ENCODE measurements at regions not wholly inside any gene's neighbourhood (a gene's known extent, or its start where the extent isn't known, plus 50 kb on each side); places are given as distances from the start of the nearest gene placed in this dataset.

- H3T11ph ChIP-seq (ENCODE audit: low read length): no peak overlapping the region
- no peak overlapping the region for H3K14ac ChIP-seq (ENCODE audit: insufficient read depth, low read length)
- no peak overlapping the region for H3K56ac ChIP-seq (ENCODE audit: insufficient read length, low read depth, low read length)
- H3K9me3 ChIP-seq (ENCODE audit: control insufficient read depth, low read depth, low read length): no peaks in the 10 kb centered on the region
- H2AFZ ChIP-seq (ENCODE audit: low read length): no peak overlapping the region
- H2BK15ac ChIP-seq (ENCODE audit: low read depth, low read length): no peak overlapping the region
- TF ChIP-seq, protein P1, sequence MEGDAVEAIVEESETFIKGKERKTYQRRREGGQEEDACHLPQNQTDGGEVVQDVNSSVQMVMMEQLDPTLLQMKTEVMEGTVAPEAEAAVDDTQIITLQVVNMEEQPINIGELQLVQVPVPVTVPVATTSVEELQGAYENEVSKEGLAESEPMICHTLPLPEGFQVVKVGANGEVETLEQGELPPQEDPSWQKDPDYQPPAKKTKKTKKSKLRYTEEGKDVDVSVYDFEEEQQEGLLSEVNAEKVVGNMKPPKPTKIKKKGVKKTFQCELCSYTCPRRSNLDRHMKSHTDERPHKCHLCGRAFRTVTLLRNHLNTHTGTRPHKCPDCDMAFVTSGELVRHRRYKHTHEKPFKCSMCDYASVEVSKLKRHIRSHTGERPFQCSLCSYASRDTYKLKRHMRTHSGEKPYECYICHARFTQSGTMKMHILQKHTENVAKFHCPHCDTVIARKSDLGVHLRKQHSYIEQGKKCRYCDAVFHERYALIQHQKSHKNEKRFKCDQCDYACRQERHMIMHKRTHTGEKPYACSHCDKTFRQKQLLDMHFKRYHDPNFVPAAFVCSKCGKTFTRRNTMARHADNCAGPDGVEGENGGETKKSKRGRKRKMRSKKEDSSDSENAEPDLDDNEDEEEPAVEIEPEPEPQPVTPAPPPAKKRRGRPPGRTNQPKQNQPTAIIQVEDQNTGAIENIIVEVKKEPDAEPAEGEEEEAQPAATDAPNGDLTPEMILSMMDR (conservative IDR thresholded peaks at IDR 0.05): no peak
- no peaks in the 10 kb centered on the region; a peak in 1 of 7 replicates for H3K36me3 Mint-ChIP-seq (ENCODE audit: insufficient read depth in 1 of 3, low read depth in 3 of 3)
- no peak overlapping the region for H2BK12ac ChIP-seq (ENCODE audit: insufficient read length, low read depth, low read length)
- no peak overlapping the region for H2BK120ac ChIP-seq (ENCODE audit: low read depth, low read length, poor library complexity, severe bottlenecking)
- no peaks in the 10 kb centered on the region for H3K79me1 ChIP-seq (ENCODE audit: insufficient read depth, low read depth, low read length, poor library complexity, severe bottlenecking)
- no peak overlapping the region for H4K5ac ChIP-seq (ENCODE audit: insufficient read length, low read depth, low read length)
- H3K27ac ChIP-seq (ENCODE audit: insufficient read length, low read depth, low read length): no peak overlapping the region
- no peaks in the 10 kb centered on the region for H3K27me3 ChIP-seq (ENCODE audit: insufficient read depth, low read length)
- no peak overlapping the region for H3K9ac ChIP-seq (ENCODE audit: extremely low read depth, insufficient read length, low read length)
- H4K8ac ChIP-seq (replicated peaks; ENCODE audit: insufficient read length, low read depth, low read length): no peak overlapping the region
- H3K4me3 Mint-ChIP-seq: no peak overlapping the region
- H3K27ac Mint-ChIP-seq: no peak overlapping the region
- no peak overlapping the region for H2AK5ac ChIP-seq (ENCODE audit: insufficient read length, low read length)
- H2BK5ac ChIP-seq (ENCODE audit: insufficient read length, low read length): no peak overlapping the region
- no peaks in the 10 kb centered on the region for H3K27me3 Mint-ChIP-seq (ENCODE audit: low read depth)
- no peak overlapping the region for H3K23ac ChIP-seq (ENCODE audit: insufficient read length, low read depth, low read length)
- H3K4ac ChIP-seq (ENCODE audit: low read depth, low read length): no peak overlapping the region
- H3K79me2 ChIP-seq (ENCODE audit: insufficient read depth, low read length): no peaks in the 10 kb centered on the region
- H3K9me3 Mint-ChIP-seq: peaks cover 0 to 7% of the 10 kb centered on the region in 2 experiments; a peak in 2 of 5 replicates
- peaks cover 0 to 4% of the 10 kb centered on the region in 2 experiments; a peak in 2 of 4 replicates for H3K4me1 Mint-ChIP-seq
- H3K4me2 ChIP-seq (ENCODE audit: insufficient read depth, insufficient read length, low read length): no peak overlapping the region
- no peak overlapping the region for H3K18ac ChIP-seq (ENCODE audit: insufficient read length, low read depth, low read length)
- no peak overlapping the region for H2BK20ac ChIP-seq (ENCODE audit: low read depth, low read length, poor library complexity, severe bottlenecking)
- no peak for DNase-seq
- no peaks in the 10 kb centered on the region for H3K4me1 ChIP-seq (ENCODE audit: insufficient read depth, low read length)
- no peaks in the 10 kb centered on the region for H3K23me2 ChIP-seq (ENCODE audit: insufficient read length, low read depth, low read length, poor library complexity, severe bottlenecking)
- no peak overlapping the region for H4K91ac ChIP-seq (ENCODE audit: insufficient read length, low read depth, low read length)
- no peaks in the 10 kb centered on the region for H4K20me1 ChIP-seq (ENCODE audit: control insufficient read depth, insufficient read depth, insufficient read length)
Observed at GRCh38 chr12:77722536-77722935, 108.2 kb upstream of the NAV3 start.
